ENCODE measurements at regions not wholly inside any gene's neighbourhood (a gene's known extent, or its start where the extent isn't known, plus 50 kb on each side); places are given as distances from the start of the nearest gene placed in this dataset.
"Not testable (repeated sequence)": the region's sequence is repeated elsewhere in the genome, so short reads cannot be mapped to it uniquely, and the experiment has no call there.

DNA sequence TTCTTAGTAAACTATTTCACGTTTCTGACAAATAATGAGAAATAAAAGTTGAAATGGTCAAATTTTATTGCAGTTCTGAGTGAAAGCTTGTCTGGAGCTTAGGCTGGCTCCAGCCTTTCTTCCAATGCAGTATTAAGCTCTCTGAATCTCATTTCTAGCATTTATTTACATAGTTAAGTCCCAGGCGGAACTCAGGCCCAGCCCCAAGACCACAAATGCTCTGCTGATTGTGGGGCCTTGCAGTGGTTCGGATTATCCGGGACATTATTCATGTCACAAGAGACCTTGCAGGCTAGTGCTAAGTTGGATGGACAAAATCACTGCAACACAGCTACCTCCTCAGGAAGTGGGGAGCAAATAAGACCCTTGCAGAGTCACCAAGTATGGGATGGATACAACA lies 2009.3 kb upstream of the CELF4 start:
- ATAC-seq = no peak
- H3K36me3 ChIP-seq (ENCODE audit: control insufficient read depth in 2 of 2, insufficient read depth in 2 of 2, low read length in 1 of 2) = no peaks in the 10 kb centered on the region
- H3K9ac ChIP-seq (ENCODE audit: control insufficient read depth, insufficient read depth, low read length) = no peak overlapping the region
- TF ChIP-seq PML (IDR thresholded peaks at IDR 0.05; ENCODE audit: low read length) = no peak
- H4K20me1 ChIP-seq (ENCODE audit: control insufficient read depth, insufficient read depth) = no peaks in the 10 kb centered on the region
- ChIA-PET POLR2A (no interaction called here), SMC1A (ENCODE audit: uncharacterized antibody, unreplicated experiment) (interaction anchor here (0.7 kb wide), 1 partner anchor 707 kb away, joined by 4 read pairs; no protein-coding TSS in a partner anchor), RAD21 (ENCODE audit: unreplicated experiment) (no interaction called here), CTCF (interaction anchor here (0.6 to 0.9 kb wide), 2 partner anchors 20 to 76 kb away, joined by 3 read pairs; no protein-coding TSS in a partner anchor)
- no peak for DNase-seq (ENCODE audit: low read depth, low spot score)
- 23% methylated on average over 4 of the region's 4 CpGs for WGBS (ENCODE audit: insufficient coverage, insufficient replicate concordance, low lambda C conversion rate, missing lambda C conversion rate)
- H3K9me3 ChIP-seq (replicated peaks; ENCODE audit: control insufficient read depth, insufficient read depth, low read length) = no peaks in the 10 kb centered on the region
- no peak overlapping the region for H3K27ac ChIP-seq (ENCODE audit: control insufficient read depth, insufficient read depth)
- H3K4me2 ChIP-seq (ENCODE audit: control insufficient read depth, insufficient read depth) = no peak overlapping the region
- no peaks in the 10 kb centered on the region for H3K79me2 ChIP-seq (ENCODE audit: control insufficient read depth, insufficient read depth, low read length)
- no peak overlapping the region for H3K4me3 ChIP-seq
- intact Hi-C loops (cut with micrococcal nuclease; ENCODE audit: unreplicated experiment) = no loop called here
- in situ Hi-C loops (cut with MboI) = no loop called here
- FAIRE-seq = no peak
- H3K27me3 ChIP-seq (replicated peaks in 1 of 2; ENCODE audit: control insufficient read depth in 2 of 2, insufficient read depth in 2 of 2, low read length in 1 of 2) = no peaks in the 10 kb centered on the region
- BruUV-seq (replicated peaks) = no TSS peak
- H3K4me1 ChIP-seq (ENCODE audit: control insufficient read depth, insufficient read depth, low read length) = no peaks in the 10 kb centered on the region
- no peak overlapping the region for H2AFZ ChIP-seq (ENCODE audit: control insufficient read depth, low read depth, low read length)

DNA sequence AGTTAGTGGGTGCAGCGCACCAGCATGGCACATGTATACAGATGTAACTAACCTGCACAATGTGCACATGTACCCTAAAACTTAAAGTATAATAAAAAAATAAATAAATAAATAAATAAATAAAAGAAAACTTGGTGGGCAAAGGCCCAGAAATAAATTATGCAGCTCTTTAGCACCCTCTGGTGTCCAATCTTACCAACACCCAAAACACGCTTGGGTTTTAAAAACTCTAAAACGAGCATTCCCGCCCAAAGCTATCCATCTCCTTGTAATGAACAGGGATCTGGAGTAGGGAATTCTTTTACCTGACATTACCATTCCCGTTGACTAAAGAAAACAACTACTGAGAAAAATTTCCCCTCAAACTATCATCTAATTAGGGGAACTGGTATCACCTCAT lies 2005.9 kb upstream of the CELF4 start:
- Histone ChIP-seq H3K27me3 (replicated peaks in 1 of 2; ENCODE audit: control insufficient read depth in 2 of 2, insufficient read depth in 2 of 2, low read length in 1 of 2) (no peaks in the 10 kb centered on the region), H3K9ac (ENCODE audit: control insufficient read depth, insufficient read depth, low read length) (no peak overlapping the region), H4K20me1 (ENCODE audit: control insufficient read depth, insufficient read depth) (no peaks in the 10 kb centered on the region), H2AFZ (ENCODE audit: control insufficient read depth, low read depth, low read length) (no peak overlapping the region), H3K4me1 (ENCODE audit: control insufficient read depth, insufficient read depth, low read length) (no peaks in the 10 kb centered on the region), H3K27ac (ENCODE audit: control insufficient read depth, insufficient read depth) (no peak overlapping the region), H3K4me2 (ENCODE audit: control insufficient read depth, insufficient read depth) (no peak overlapping the region), H3K36me3 (ENCODE audit: control insufficient read depth in 2 of 2, insufficient read depth in 2 of 2, low read length in 1 of 2) (no peaks in the 10 kb centered on the region), H3K79me2 (ENCODE audit: control insufficient read depth, insufficient read depth, low read length) (no peaks in the 10 kb centered on the region), H3K4me3 (no peak overlapping the region), H3K9me3 (replicated peaks; ENCODE audit: control insufficient read depth, insufficient read depth, low read length) (no peaks in the 10 kb centered on the region)
- CTCF ChIA-PET = interaction anchor here (0.9 to 1.0 kb wide), 2 partner anchors 10 to 71 kb away, joined by 3 read pairs; no protein-coding TSS in a partner anchor
- POLR2A ChIA-PET = no interaction called here
- FAIRE-seq (no peak), DNase-seq (ENCODE audit: low read depth, low spot score) (no peak), ATAC-seq (no peak)
- WGBS (ENCODE audit: insufficient coverage, insufficient replicate concordance, low lambda C conversion rate, missing lambda C conversion rate) = 56% methylated on average over 5 of the region's 5 CpGs
- SMC1A ChIA-PET (ENCODE audit: uncharacterized antibody, unreplicated experiment) = no interaction called here
- intact Hi-C loops (cut with micrococcal nuclease; ENCODE audit: unreplicated experiment) (no loop called here), in situ Hi-C loops (cut with MboI) (no loop called here)
- TF ChIP-seq, protein P1, sequence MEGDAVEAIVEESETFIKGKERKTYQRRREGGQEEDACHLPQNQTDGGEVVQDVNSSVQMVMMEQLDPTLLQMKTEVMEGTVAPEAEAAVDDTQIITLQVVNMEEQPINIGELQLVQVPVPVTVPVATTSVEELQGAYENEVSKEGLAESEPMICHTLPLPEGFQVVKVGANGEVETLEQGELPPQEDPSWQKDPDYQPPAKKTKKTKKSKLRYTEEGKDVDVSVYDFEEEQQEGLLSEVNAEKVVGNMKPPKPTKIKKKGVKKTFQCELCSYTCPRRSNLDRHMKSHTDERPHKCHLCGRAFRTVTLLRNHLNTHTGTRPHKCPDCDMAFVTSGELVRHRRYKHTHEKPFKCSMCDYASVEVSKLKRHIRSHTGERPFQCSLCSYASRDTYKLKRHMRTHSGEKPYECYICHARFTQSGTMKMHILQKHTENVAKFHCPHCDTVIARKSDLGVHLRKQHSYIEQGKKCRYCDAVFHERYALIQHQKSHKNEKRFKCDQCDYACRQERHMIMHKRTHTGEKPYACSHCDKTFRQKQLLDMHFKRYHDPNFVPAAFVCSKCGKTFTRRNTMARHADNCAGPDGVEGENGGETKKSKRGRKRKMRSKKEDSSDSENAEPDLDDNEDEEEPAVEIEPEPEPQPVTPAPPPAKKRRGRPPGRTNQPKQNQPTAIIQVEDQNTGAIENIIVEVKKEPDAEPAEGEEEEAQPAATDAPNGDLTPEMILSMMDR (IDR thresholded peaks at IDR 0.05 in 2 of 3, conservative IDR thresholded peaks at IDR 0.05 in 1 of 3; ENCODE audit: control insufficient read depth in 2 of 3, extremely low read depth in 1 of 3, insufficient read depth in 1 of 3, low read depth in 3 of 3, low read length in 3 of 3) = peak in 2 of 3 experiments; percentile 32 to 38; a peak in 4 of 6 replicates
- TF ChIP-seq SPI1 (IDR thresholded peaks at IDR 0.05; ENCODE audit: borderline replicate concordance, insufficient read depth, low read depth, low read length) (no peak), SMARCA5 (IDR thresholded peaks at IDR 0.05) (no peak), SMC3 (IDR thresholded peaks at IDR 0.05; ENCODE audit: borderline replicate concordance, low read length) (peak; percentile 42; the same call in 1 of the 2 replicates), RAD21 (IDR thresholded peaks at IDR 0.05; ENCODE audit: insufficient read depth, low read depth, low read length) (peak; percentile 73)
- no TSS peak for BruUV-seq (replicated peaks)
- RAD21 ChIA-PET (ENCODE audit: unreplicated experiment) = no interaction called here

DNA sequence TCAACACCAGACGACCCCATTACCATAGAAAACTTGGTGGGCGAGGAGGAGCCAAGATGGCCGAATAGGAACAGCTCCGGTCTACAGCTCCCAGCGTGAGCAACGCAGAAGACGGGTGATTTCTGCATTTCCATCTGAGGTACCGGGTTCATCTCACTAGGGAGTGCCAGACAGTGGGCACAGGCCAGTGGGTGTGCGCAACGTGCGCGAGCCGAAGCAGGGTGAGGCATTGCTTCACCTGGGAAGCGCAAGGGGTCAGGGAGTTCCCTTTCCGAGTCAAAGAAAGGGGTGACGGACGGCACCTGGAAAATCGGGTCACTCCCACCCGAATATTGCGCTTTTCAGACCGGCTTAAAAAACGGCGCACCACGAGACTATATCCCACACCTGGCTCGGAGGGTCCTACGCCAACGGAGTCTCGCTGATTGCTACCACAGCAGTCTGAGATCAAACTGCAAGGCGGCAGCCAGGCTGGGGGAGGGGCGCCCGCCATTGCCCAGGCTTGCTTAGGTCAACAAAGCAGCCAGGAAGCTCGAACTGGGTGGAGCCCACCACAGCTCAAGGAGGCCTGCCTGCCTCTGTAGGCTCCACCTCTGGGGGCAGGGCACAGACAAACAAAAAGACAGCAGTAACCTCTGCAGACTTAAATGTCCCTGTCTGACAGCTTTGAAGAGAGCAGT lies 2000.1 kb upstream of the CELF4 start:
- in situ Hi-C loops (cut with MboI); H4K20me1 ChIP-seq (ENCODE audit: control insufficient read depth, insufficient read depth); ATAC-seq; H3K4me2 ChIP-seq (ENCODE audit: control insufficient read depth, insufficient read depth); H3K79me2 ChIP-seq (ENCODE audit: control insufficient read depth, insufficient read depth, low read length); H3K36me3 ChIP-seq (ENCODE audit: control insufficient read depth in 2 of 2, insufficient read depth in 2 of 2, low read length in 1 of 2); POLR2A ChIA-PET; intact Hi-C loops (cut with micrococcal nuclease; ENCODE audit: unreplicated experiment); DNase-seq (ENCODE audit: low read depth, low spot score); BruUV-seq (replicated peaks); H3K27me3 ChIP-seq (replicated peaks in 1 of 2; ENCODE audit: control insufficient read depth in 2 of 2, insufficient read depth in 2 of 2, low read length in 1 of 2); H3K4me1 ChIP-seq (ENCODE audit: control insufficient read depth, insufficient read depth, low read length); RAD21 ChIA-PET (ENCODE audit: unreplicated experiment); SMC1A ChIA-PET (ENCODE audit: uncharacterized antibody, unreplicated experiment); H2AFZ ChIP-seq (ENCODE audit: control insufficient read depth, low read depth, low read length); H3K27ac ChIP-seq (ENCODE audit: control insufficient read depth, insufficient read depth); CTCF ChIA-PET; H3K9ac ChIP-seq (ENCODE audit: control insufficient read depth, insufficient read depth, low read length); H3K9me3 ChIP-seq (replicated peaks; ENCODE audit: control insufficient read depth, insufficient read depth, low read length); FAIRE-seq; H3K4me3 ChIP-seq: not testable (repeated sequence)
- WGBS (ENCODE audit: insufficient coverage, insufficient replicate concordance, low lambda C conversion rate, missing lambda C conversion rate) = 63% methylated on average over 28 of the region's 32 CpGs

All from GM12878 (cell line).